VCaP (cell line): ENCODE measurements at regions not wholly inside any gene's neighbourhood (a gene's known extent, or its start where the extent isn't known, plus 50 kb on each side); places are given as distances from the start of the nearest gene placed in this dataset.

Experiments used
- H3K27ac ChIP-seq: fragments of 450-650 bp; 2 replicates; pipeline ENCODE4 v1.5.1; 2017
- TF ChIP-seq, protein P1 (sequence below): fragments of 450-650 bp; conservative IDR thresholded peaks from 2 replicates; pipeline ENCODE4 v1.5.1; 2017; ENCODE audit warnings: mild to moderate bottlenecking, moderate library complexity

DNA sequence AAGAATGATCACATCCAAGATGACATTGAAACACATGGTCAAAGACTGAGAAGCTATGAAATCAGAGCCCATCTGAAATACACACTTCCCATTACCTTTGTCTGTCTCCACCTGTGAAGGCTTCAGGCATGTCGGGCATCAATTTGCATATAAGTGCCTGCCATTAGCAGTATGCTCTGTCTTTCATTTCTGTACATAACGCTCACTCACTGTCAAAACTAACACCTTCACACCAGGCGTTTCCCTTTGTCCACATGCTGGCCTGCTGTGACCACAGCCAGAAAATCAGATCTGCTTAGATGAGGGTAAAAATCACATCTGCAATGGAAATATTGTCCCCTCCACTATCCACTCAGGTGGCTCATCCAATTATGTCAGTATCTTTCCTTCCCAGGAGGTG is 524.8 kb downstream of the TOX3 start:
- no peak overlapping the region for H3K27ac ChIP-seq
- TF ChIP-seq, protein P1, sequence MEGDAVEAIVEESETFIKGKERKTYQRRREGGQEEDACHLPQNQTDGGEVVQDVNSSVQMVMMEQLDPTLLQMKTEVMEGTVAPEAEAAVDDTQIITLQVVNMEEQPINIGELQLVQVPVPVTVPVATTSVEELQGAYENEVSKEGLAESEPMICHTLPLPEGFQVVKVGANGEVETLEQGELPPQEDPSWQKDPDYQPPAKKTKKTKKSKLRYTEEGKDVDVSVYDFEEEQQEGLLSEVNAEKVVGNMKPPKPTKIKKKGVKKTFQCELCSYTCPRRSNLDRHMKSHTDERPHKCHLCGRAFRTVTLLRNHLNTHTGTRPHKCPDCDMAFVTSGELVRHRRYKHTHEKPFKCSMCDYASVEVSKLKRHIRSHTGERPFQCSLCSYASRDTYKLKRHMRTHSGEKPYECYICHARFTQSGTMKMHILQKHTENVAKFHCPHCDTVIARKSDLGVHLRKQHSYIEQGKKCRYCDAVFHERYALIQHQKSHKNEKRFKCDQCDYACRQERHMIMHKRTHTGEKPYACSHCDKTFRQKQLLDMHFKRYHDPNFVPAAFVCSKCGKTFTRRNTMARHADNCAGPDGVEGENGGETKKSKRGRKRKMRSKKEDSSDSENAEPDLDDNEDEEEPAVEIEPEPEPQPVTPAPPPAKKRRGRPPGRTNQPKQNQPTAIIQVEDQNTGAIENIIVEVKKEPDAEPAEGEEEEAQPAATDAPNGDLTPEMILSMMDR: no peak

DNA sequence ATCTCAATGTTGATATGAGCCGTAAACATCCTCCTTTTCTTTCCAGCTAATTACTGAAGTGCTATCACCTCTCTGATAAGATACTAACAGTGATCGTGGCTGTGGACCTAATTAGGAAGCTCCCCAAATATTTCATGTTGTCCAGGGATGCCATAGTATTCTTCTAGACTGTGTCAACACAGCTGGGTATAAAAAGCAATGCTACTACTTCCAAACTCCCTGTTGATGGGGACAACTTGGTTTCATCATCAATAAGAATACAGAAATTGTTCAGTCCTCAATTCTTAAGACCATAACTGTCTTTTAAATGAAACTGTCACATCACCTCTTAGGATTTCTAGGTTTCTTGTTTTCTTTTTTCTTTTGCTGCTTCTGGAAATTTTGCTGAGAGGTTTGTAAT is 530.6 kb downstream of the TOX3 start:
- TF ChIP-seq, protein P1: no peak

DNA sequence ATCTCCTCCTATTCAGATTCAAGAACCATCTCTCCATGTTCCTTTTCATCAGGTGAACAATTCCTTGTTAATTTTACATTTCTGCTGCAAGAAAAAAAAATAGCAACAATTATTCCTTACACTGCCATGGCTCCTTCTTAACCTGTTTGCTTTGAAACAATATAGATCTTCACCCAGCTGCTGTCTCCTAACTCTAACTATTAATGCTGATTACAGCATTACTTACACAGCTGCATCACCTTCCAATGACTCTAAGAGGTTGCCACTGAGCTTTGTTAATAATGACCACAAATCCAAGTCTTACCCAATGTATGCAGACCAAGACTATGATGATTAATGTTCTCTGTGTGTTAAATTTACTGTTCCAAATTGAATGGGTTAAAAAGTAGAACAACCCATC is 541.4 kb downstream of the TOX3 start:
- H3K27ac ChIP-seq: no peak overlapping the region
- TF ChIP-seq, protein P1: no peak

More for the DNA sequence above, 530.6 kb downstream of the TOX3 start:
- H3K27ac ChIP-seq: no peak overlapping the region

DNA sequence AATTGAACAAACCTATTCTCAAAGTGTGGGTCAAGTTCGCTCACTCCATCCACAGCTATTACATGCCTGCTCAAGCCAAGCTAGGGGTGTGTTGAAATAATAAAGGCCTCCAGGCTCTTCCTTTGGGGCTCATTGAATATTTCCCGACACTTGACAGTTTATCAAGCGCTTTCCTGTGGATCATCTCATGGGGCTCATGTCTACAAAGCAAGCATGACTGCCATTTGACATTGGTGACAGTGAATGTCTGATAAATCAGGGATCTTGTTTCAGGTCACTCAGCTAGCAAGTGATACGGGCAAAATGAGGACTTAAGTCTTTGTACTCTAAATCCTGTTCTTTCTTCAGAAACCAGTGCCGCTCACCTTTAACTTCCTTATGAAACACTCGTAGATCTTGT is 542.6 kb downstream of the TOX3 start:
- no peak overlapping the region for H3K27ac ChIP-seq
- TF ChIP-seq, protein P1: no peak

DNA sequence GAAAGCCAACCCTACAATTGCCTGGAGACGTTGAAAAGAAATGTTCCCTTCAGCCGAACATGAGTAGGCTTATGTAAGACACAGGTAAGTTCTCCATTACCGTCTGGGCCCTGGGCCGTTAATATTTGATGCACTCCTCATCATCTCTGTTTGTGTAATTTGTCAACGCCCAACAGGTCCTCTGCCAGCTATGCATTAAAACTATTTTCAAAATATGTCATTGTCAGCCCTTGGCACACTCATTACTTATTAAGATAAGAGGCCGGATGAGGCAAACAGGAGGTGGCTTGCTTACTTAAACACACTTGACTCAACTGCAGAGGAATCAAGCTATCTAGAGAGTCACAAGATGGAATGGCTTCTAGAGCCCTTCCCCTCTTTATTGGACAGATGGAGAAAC is 544.9 kb downstream of the TOX3 start:
- TF ChIP-seq, protein P1: no peak
- no peak overlapping the region for H3K27ac ChIP-seq

DNA sequence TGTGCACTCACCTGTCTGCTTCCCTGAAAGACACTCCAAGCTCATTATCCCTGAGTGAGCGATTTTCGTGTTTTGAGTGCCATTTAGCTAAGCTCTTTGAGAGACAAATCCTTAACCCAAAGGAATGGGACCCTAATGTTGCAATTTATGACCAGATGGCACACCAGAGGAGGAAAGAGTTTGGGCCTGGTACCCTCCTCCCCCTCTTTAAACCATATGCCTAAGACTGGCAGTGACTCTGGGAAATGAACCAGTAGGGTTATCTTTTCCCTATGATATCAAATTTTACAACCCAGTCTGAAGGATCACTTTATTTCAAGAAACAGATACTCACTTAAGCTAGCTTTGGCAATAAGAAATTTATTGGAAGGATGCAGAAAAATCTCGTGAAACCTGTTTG is 550.4 kb downstream of the TOX3 start:
- TF ChIP-seq, protein P1: no peak
- no peak overlapping the region for H3K27ac ChIP-seq

DNA sequence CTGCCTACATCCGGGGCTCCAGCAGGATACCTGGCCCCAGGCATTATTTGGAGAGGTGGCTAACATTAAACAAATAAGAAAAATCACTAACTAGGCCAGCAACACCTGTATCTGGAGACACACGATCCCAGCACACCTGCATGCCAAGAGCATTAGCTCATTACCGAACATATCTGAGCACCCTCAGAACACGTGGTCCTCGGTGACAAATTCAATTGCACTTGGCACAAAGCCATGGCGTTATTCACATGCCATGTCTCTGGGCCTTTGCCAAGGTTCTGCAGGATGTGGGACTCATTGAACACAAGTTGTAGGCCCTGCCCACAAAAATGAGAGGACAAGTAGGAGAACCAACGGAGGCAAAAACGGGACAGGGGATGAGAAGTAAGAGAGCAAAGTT is 552.3 kb downstream of the TOX3 start:
- H3K27ac ChIP-seq: no peak overlapping the region
- TF ChIP-seq, protein P1: no peak
